Hindlimb muscle (tissue), 1 donor: ENCODE measurements at regions not wholly inside any gene's neighbourhood (a gene's known extent, or its start where the extent isn't known, plus 50 kb on each side); places are given as distances from the start of the nearest gene placed in this dataset.

ENCODE experiments used
- DNase-seq: peaks from one replicate; pipeline ENCODE4 v3.0.0-alpha.2; 2013

GRCh38 chr5:24385617-24386016, 259.2 kb downstream of the CDH10 start:
- DNase-seq, result no peak

- DNase-seq, result no peak
These were observed 256.3 kb downstream of the CDH10 start for GRCh38 chr5:24388448-24388847.

- no peak for DNase-seq
These were observed 254.8 kb downstream of the CDH10 start for GRCh38 chr5:24389968-24390367.

- no peak for DNase-seq
These were observed 253.0 kb downstream of the CDH10 start for GRCh38 chr5:24391816-24392215.

GRCh38 chr5:24397601-24398000, 247.2 kb downstream of the CDH10 start:
- DNase-seq, result no peak

- no peak for DNase-seq
These were observed 243.0 kb downstream of the CDH10 start for GRCh38 chr5:24401773-24402172.

- peak; percentile 5 for DNase-seq
These were observed 237.3 kb downstream of the CDH10 start for GRCh38 chr5:24407466-24407865.

GRCh38 chr5:24428345-24428744, 216.4 kb downstream of the CDH10 start:
- no peak for DNase-seq

GRCh38 chr5:24433555-24433954, 211.2 kb downstream of the CDH10 start:
- no peak for DNase-seq
